GM23248 (cell line): ENCODE measurements at regions not wholly inside any gene's neighbourhood (a gene's known extent, or its start where the extent isn't known, plus 50 kb on each side); places are given as distances from the start of the nearest gene placed in this dataset.

Source experiments
- EZH2 ChIP-seq: fragments of 200-600 bp; sonication (generic); IDR thresholded peaks from 2 replicates; pipeline ENCODE4 v1.6.1; 2018; ENCODE audit warnings: antibody characterized with exemption, mild to moderate bottlenecking; ENCODE audit not compliant: insufficient read depth, poor library complexity, severe bottlenecking
- EZH2phosphoT487 ChIP-seq: fragments of 200-600 bp; sonication (generic); IDR thresholded peaks from 2 replicates; pipeline ENCODE4 v1.6.1; 2018; ENCODE audit warnings: antibody characterized with exemption, moderate library complexity, mild to moderate bottlenecking, low read depth; ENCODE audit not compliant: insufficient read depth

GRCh38 chr4:184538023-184538599 is 63.8 kb upstream of the IRF2 start:
- no peak for TF ChIP-seq EZH2
- no peak for TF ChIP-seq EZH2phosphoT487
